ENCODE measurements at regions not wholly inside any gene's neighbourhood (a gene's known extent, or its start where the extent isn't known, plus 50 kb on each side); places are given as distances from the start of the nearest gene placed in this dataset.

DNA sequence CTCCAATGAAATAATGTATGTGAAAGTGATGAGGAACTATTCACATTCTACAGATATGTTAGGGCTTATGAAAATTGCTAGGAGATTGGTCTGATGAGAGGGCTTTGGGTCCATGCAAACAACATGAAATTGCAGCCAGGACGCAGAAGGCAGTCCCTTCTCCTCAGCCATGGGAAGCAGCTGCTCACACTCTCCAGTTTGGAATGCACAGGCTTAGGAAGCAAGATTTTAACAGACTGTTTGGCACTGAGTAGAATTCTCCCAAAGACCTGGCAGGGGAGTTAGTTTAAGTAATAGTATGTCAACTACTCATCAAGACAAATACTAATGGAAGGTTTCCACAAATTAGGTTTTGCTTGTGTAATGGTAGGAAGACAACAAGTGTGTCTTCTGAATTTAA is 500.7 kb upstream of the ARRDC4 start:
- FAIRE-seq = no peak

More for the DNA sequence above, 500.7 kb upstream of the ARRDC4 start:
- H2AFZ ChIP-seq (ENCODE audit: low read depth, low read length) = no peak overlapping the region
- H3K27ac ChIP-seq (ENCODE audit: insufficient read depth, low read depth, low read length) = no peak overlapping the region
- dilution Hi-C loops (cut with MboI; ENCODE audit: extremely low pct_ligation_motif_present, low sequenced_read_pairs) = no loop called here
- BruUV-seq (replicated peaks) = no TSS peak
- POLR2A ChIA-PET = no interaction called here
- no peaks in the 10 kb centered on the region for H3K27me3 ChIP-seq (ENCODE audit: control insufficient read depth in 2 of 2, insufficient read depth in 2 of 2, low read length in 2 of 2)
- H3K9me3 ChIP-seq (replicated peaks; ENCODE audit: control insufficient read depth, insufficient read depth, low read length) = no peaks in the 10 kb centered on the region
- H3K9me1 ChIP-seq (replicated peaks; ENCODE audit: control insufficient read depth, extremely low read depth, insufficient read depth, low read length) = no peaks in the 10 kb centered on the region
- H4K20me1 ChIP-seq (replicated peaks; ENCODE audit: control insufficient read depth, extremely low read depth, insufficient read depth, low read length) = no peaks in the 10 kb centered on the region
- no peak overlapping the region for H3K9ac ChIP-seq (replicated peaks; ENCODE audit: extremely low read depth, insufficient read depth, low read length)
- no peaks in the 10 kb centered on the region for H3K36me3 ChIP-seq (ENCODE audit: control insufficient read depth in 2 of 2, extremely low read depth in 1 of 2, insufficient read depth in 2 of 2, low read length in 2 of 2)
- intact Hi-C loops (cut with micrococcal nuclease) = no loop called here
- no peak for DNase-seq (ENCODE audit: low read depth, low spot score)
- CTCF ChIA-PET = no interaction called here
- TF ChIP-seq POLR2A (IDR thresholded peaks at IDR 0.05; ENCODE audit: low read depth, low read length) (no peak), POLR2AphosphoS5 (IDR thresholded peaks at IDR 0.05; ENCODE audit: insufficient read depth, low read depth, low read length) (no peak), MAX (IDR thresholded peaks at IDR 0.05; ENCODE audit: insufficient read depth, insufficient read length) (no peak), EZH2 (IDR thresholded peaks at IDR 0.05; ENCODE audit: borderline replicate concordance, low read depth, low read length, severe bottlenecking) (no peak), JUN (IDR thresholded peaks at IDR 0.05; ENCODE audit: borderline replicate concordance, insufficient read depth, insufficient read length, low read depth) (no peak), FOS (IDR thresholded peaks at IDR 0.05; ENCODE audit: borderline replicate concordance, insufficient read depth, low read length) (no peak), MYC (IDR thresholded peaks at IDR 0.05; ENCODE audit: low read depth, low read length) (no peak), GATA2 (IDR thresholded peaks at IDR 0.05; ENCODE audit: insufficient read depth, insufficient read length, low read depth, low read length) (no peak), CTCF (IDR thresholded peaks at IDR 0.05; ENCODE audit: extremely low read depth in 1 of 2, insufficient read depth in 1 of 2, low read depth in 1 of 2, low read length in 2 of 2) (no peak)
- no peaks in the 10 kb centered on the region for H3K79me2 ChIP-seq (ENCODE audit: control insufficient read depth, insufficient read depth, low read length)
- H3K4me2 ChIP-seq (ENCODE audit: insufficient read depth, low read length) = no peak overlapping the region
- no peak overlapping the region for H3K4me3 ChIP-seq (replicated peaks in 1 of 3; ENCODE audit: insufficient read depth in 1 of 3, low read depth in 1 of 3, low read length in 3 of 3)
- no peaks in the 10 kb centered on the region for H3K4me1 ChIP-seq (ENCODE audit: control insufficient read depth, extremely low read depth, insufficient read depth, low read length)

Data from endothelial cell of umbilical vein (primary cell).